ENCODE measurements at regions not wholly inside any gene's neighbourhood (a gene's known extent, or its start where the extent isn't known, plus 50 kb on each side); places are given as distances from the start of the nearest gene placed in this dataset.

GRCh38 chr3:150091626-150092025 lies 120.9 kb upstream of the PFN2 start:
- DNase-seq (ENCODE audit: low read depth) = no peak

- no peak for DNase-seq (ENCODE audit: low read depth)
Measured at GRCh38 chr3:150090877-150091276, 120.2 kb upstream of the PFN2 start.

- peak; percentile 58 for DNase-seq (ENCODE audit: low read depth)
Measured at GRCh38 chr3:150090006-150090405, 119.3 kb upstream of the PFN2 start.

GRCh38 chr3:150084128-150084527 lies 113.4 kb upstream of the PFN2 start:
- no peak for DNase-seq (ENCODE audit: low read depth)

- no peak for DNase-seq (ENCODE audit: low read depth)
Measured at GRCh38 chr3:150083655-150084042, 113.0 kb upstream of the PFN2 start.

GRCh38 chr3:150082898-150083654 lies 112.4 kb upstream of the PFN2 start:
- no peak for DNase-seq (ENCODE audit: low read depth)

- peak; percentile 90 for DNase-seq (ENCODE audit: low read depth)
Measured at GRCh38 chr3:150081084-150081483, 110.4 kb upstream of the PFN2 start.

GRCh38 chr3:150080058-150080730 lies 109.5 kb upstream of the PFN2 start:
- DNase-seq (ENCODE audit: low read depth) = peak; percentile 47

- DNase-seq (ENCODE audit: low read depth) = peak; percentile 97
Measured at GRCh38 chr3:150079029-150079739, 108.5 kb upstream of the PFN2 start.

GRCh38 chr3:150077581-150078247 lies 107.0 kb upstream of the PFN2 start:
- peak; percentile 51 for DNase-seq (ENCODE audit: low read depth)

GRCh38 chr3:150077107-150077506 lies 106.4 kb upstream of the PFN2 start:
- peak; percentile 42 for DNase-seq (ENCODE audit: low read depth)

GRCh38 chr3:150076443-150076842 lies 105.7 kb upstream of the PFN2 start:
- DNase-seq (ENCODE audit: low read depth) = no peak

- no peak for DNase-seq (ENCODE audit: low read depth)
Measured at GRCh38 chr3:150075417-150075865, 104.7 kb upstream of the PFN2 start.

- DNase-seq (ENCODE audit: low read depth) = no peak
Measured at GRCh38 chr3:150074697-150075416, 104.2 kb upstream of the PFN2 start.

- DNase-seq (ENCODE audit: low read depth) = no peak
Measured at GRCh38 chr3:150074277-150074676, 103.6 kb upstream of the PFN2 start.

GRCh38 chr3:150073513-150073912 lies 102.8 kb upstream of the PFN2 start:
- DNase-seq (ENCODE audit: low read depth) = no peak

GRCh38 chr3:150073031-150073430 lies 102.3 kb upstream of the PFN2 start:
- DNase-seq (ENCODE audit: low read depth) = peak; percentile 63

GRCh38 chr3:150072576-150072975 lies 101.9 kb upstream of the PFN2 start:
- DNase-seq (ENCODE audit: low read depth) = no peak

GRCh38 chr3:150070271-150070670 lies 99.6 kb upstream of the PFN2 start:
- no peak for DNase-seq (ENCODE audit: low read depth)

- DNase-seq (ENCODE audit: low read depth) = no peak
Measured at GRCh38 chr3:150069633-150070032, 98.9 kb upstream of the PFN2 start.

- no peak for DNase-seq (ENCODE audit: low read depth)
Measured at GRCh38 chr3:150069154-150069527, 98.4 kb upstream of the PFN2 start.

Measured in iris pigment epithelial cell (primary cell).